ENCODE measurements at regions not wholly inside any gene's neighbourhood (a gene's known extent, or its start where the extent isn't known, plus 50 kb on each side); places are given as distances from the start of the nearest gene placed in this dataset.

- H3K9ac ChIP-seq (ENCODE audit: low read length), result no peak overlapping the region
- H3K4ac ChIP-seq (ENCODE audit: low read depth, low read length), result no peak overlapping the region
- H2BK120ac ChIP-seq (ENCODE audit: insufficient read depth, low read length, poor library complexity), result no peak overlapping the region
- no peaks in the 10 kb centered on the region for H3K36me3 ChIP-seq (ENCODE audit: control insufficient read depth in 1 of 2, insufficient read depth in 2 of 2, low read length in 2 of 2)
- H4K8ac ChIP-seq (ENCODE audit: low read depth, low read length), result no peak overlapping the region
- no peak overlapping the region for H3K4me2 ChIP-seq (ENCODE audit: low read length)
- no peak overlapping the region for H3K4me3 ChIP-seq (ENCODE audit: low read depth, low read length)
- no peak overlapping the region for H4K91ac ChIP-seq (ENCODE audit: low read depth, low read length)
- WGBS (ENCODE audit: extremely low coverage, insufficient coverage, insufficient read length), result no CpG with 5 or more reads among the region's 12 CpGs
- no peak overlapping the region for H3K23ac ChIP-seq (ENCODE audit: low read length)
- H2AFZ ChIP-seq (ENCODE audit: insufficient read depth, low read length, poor library complexity), result no peak overlapping the region
- no peak overlapping the region for H2AK5ac ChIP-seq (ENCODE audit: low read length)
- H4K12ac ChIP-seq (ENCODE audit: low read depth, low read length), result no peak overlapping the region
- DNase-seq, result no peak
- H3K4me1 ChIP-seq (ENCODE audit: control insufficient read depth in 1 of 2, insufficient read depth in 2 of 2, low read length in 2 of 2), result no peaks in the 10 kb centered on the region
- H3K14ac ChIP-seq (ENCODE audit: low read length), result no peak overlapping the region
- H3K79me2 ChIP-seq (ENCODE audit: control insufficient read depth, insufficient read depth, low read length, poor library complexity), result no peaks in the 10 kb centered on the region
- H2BK12ac ChIP-seq (ENCODE audit: low read length), result no peak overlapping the region
- H3K79me1 ChIP-seq (ENCODE audit: low read length), result no peaks in the 10 kb centered on the region
- no peak overlapping the region for H3K27ac ChIP-seq (ENCODE audit: low read depth, low read length)
- no peaks in the 10 kb centered on the region for H3K9me3 ChIP-seq (ENCODE audit: insufficient read depth, low read depth, low read length)
- no peak overlapping the region for H3K18ac ChIP-seq (ENCODE audit: low read length)
- H3K27me3 ChIP-seq (ENCODE audit: insufficient read depth, low read length), result no peaks in the 10 kb centered on the region
- H2BK5ac ChIP-seq (ENCODE audit: low read depth, low read length, poor library complexity), result no peak overlapping the region
Observed at GRCh38 chr20:16647875-16648597, 74.8 kb upstream of the KIF16B start.

- no CpG with 5 or more reads among the region's 2 CpGs for WGBS (ENCODE audit: extremely low coverage, insufficient coverage, insufficient read length)
- Histone ChIP-seq H3K4me2 (ENCODE audit: low read length) (no peak overlapping the region), H2AFZ (ENCODE audit: insufficient read depth, low read length, poor library complexity) (no peak overlapping the region), H3K4ac (ENCODE audit: low read depth, low read length) (no peak overlapping the region), H4K91ac (ENCODE audit: low read depth, low read length) (no peak overlapping the region), H4K12ac (ENCODE audit: low read depth, low read length) (no peak overlapping the region), H3K79me1 (ENCODE audit: low read length) (peaks cover 15% of the 10 kb centered on the region), H4K8ac (ENCODE audit: low read depth, low read length) (no peak overlapping the region), H3K14ac (ENCODE audit: low read length) (no peak overlapping the region), H3K9me3 (ENCODE audit: insufficient read depth, low read depth, low read length) (no peaks in the 10 kb centered on the region), H3K18ac (ENCODE audit: low read length) (no peak overlapping the region), H3K4me3 (ENCODE audit: low read depth, low read length) (no peak overlapping the region), H3K79me2 (ENCODE audit: control insufficient read depth, insufficient read depth, low read length, poor library complexity) (no peaks in the 10 kb centered on the region), H3K9ac (ENCODE audit: low read length) (no peak overlapping the region), H3K4me1 (ENCODE audit: control insufficient read depth in 1 of 2, insufficient read depth in 2 of 2, low read length in 2 of 2) (peaks cover 16% of the 10 kb centered on the region in 2 experiments), H3K23ac (ENCODE audit: low read length) (no peak overlapping the region), H3K27ac (ENCODE audit: low read depth, low read length) (no peak overlapping the region), H2BK12ac (ENCODE audit: low read length) (no peak overlapping the region), H2BK120ac (ENCODE audit: insufficient read depth, low read length, poor library complexity) (no peak overlapping the region), H2AK5ac (ENCODE audit: low read length) (no peak overlapping the region), H2BK5ac (ENCODE audit: low read depth, low read length, poor library complexity) (no peak overlapping the region), H3K27me3 (ENCODE audit: insufficient read depth, low read length) (no peaks in the 10 kb centered on the region), H3K36me3 (ENCODE audit: control insufficient read depth in 1 of 2, insufficient read depth in 2 of 2, low read length in 2 of 2) (no peaks in the 10 kb centered on the region)
- DNase-seq, result no peak
Observed at GRCh38 chr20:16641511-16642023, 68.3 kb upstream of the KIF16B start.

- Histone ChIP-seq H3K23ac (ENCODE audit: low read length) (no peak overlapping the region), H4K8ac (ENCODE audit: low read depth, low read length) (peak overlapping the region; percentile 63), H3K27ac (ENCODE audit: low read depth, low read length) (peak overlapping the region; percentile 95), H3K79me1 (ENCODE audit: low read length) (peaks cover 15% of the 10 kb centered on the region), H3K14ac (ENCODE audit: low read length) (peak overlapping the region; percentile 80), H3K18ac (ENCODE audit: low read length) (peak overlapping the region; percentile 60), H3K27me3 (ENCODE audit: insufficient read depth, low read length) (no peaks in the 10 kb centered on the region), H3K9me3 (ENCODE audit: insufficient read depth, low read depth, low read length) (no peaks in the 10 kb centered on the region), H3K4me3 (ENCODE audit: low read depth, low read length) (no peak overlapping the region), H2AFZ (ENCODE audit: insufficient read depth, low read length, poor library complexity) (no peak overlapping the region), H4K12ac (ENCODE audit: low read depth, low read length) (no peak overlapping the region), H3K36me3 (ENCODE audit: control insufficient read depth in 1 of 2, insufficient read depth in 2 of 2, low read length in 2 of 2) (no peaks in the 10 kb centered on the region), H2AK5ac (ENCODE audit: low read length) (peak overlapping the region; percentile 68), H3K9ac (ENCODE audit: low read length) (no peak overlapping the region), H4K91ac (ENCODE audit: low read depth, low read length) (peak overlapping the region; percentile 95), H2BK120ac (ENCODE audit: insufficient read depth, low read length, poor library complexity) (peak overlapping the region; percentile 93), H2BK12ac (ENCODE audit: low read length) (peak overlapping the region; percentile 97), H3K4me1 (ENCODE audit: control insufficient read depth in 1 of 2, insufficient read depth in 2 of 2, low read length in 2 of 2) (peaks cover 16% of the 10 kb centered on the region in 2 experiments), H3K79me2 (ENCODE audit: control insufficient read depth, insufficient read depth, low read length, poor library complexity) (no peaks in the 10 kb centered on the region), H3K4ac (ENCODE audit: low read depth, low read length) (peak overlapping the region; percentile 90), H3K4me2 (ENCODE audit: low read length) (no peak overlapping the region), H2BK5ac (ENCODE audit: low read depth, low read length, poor library complexity) (peak overlapping the region; percentile 98)
- DNase-seq, result peak; percentile 15 to 43
- WGBS (ENCODE audit: extremely low coverage, insufficient coverage, insufficient read length), result no CpG with 5 or more reads among the region's 11 CpGs
Observed at GRCh38 chr20:16639027-16639941, 66.0 kb upstream of the KIF16B start.

GRCh38 chr20:16637797-16638196 lies 64.5 kb upstream of the KIF16B start:
- DNase-seq, result no peak
- no peak overlapping the region for H3K4me3 ChIP-seq (ENCODE audit: low read depth, low read length)

More at GRCh38 chr20:16637797-16638196, 64.5 kb upstream of the KIF16B start:
- Histone ChIP-seq H3K79me1 (ENCODE audit: low read length) (peaks cover 15% of the 10 kb centered on the region), H3K18ac (ENCODE audit: low read length) (no peak overlapping the region), H3K4ac (ENCODE audit: low read depth, low read length) (no peak overlapping the region), H3K27me3 (ENCODE audit: insufficient read depth, low read length) (no peaks in the 10 kb centered on the region), H3K23ac (ENCODE audit: low read length) (no peak overlapping the region), H3K27ac (ENCODE audit: low read depth, low read length) (no peak overlapping the region), H2AFZ (ENCODE audit: insufficient read depth, low read length, poor library complexity) (no peak overlapping the region), H4K12ac (ENCODE audit: low read depth, low read length) (no peak overlapping the region), H3K14ac (ENCODE audit: low read length) (peak overlapping the region; percentile 12), H4K8ac (ENCODE audit: low read depth, low read length) (peak overlapping the region; percentile 4), H2AK5ac (ENCODE audit: low read length) (no peak overlapping the region), H3K9me3 (ENCODE audit: insufficient read depth, low read depth, low read length) (no peaks in the 10 kb centered on the region), H4K91ac (ENCODE audit: low read depth, low read length) (peak overlapping the region; percentile 28), H3K36me3 (ENCODE audit: control insufficient read depth in 1 of 2, insufficient read depth in 2 of 2, low read length in 2 of 2) (no peaks in the 10 kb centered on the region), H3K4me1 (ENCODE audit: control insufficient read depth in 1 of 2, insufficient read depth in 2 of 2, low read length in 2 of 2) (peaks cover 16% of the 10 kb centered on the region in 2 experiments), H2BK12ac (ENCODE audit: low read length) (peak overlapping the region; percentile 9), H3K9ac (ENCODE audit: low read length) (no peak overlapping the region), H3K4me2 (ENCODE audit: low read length) (no peak overlapping the region), H2BK5ac (ENCODE audit: low read depth, low read length, poor library complexity) (no peak overlapping the region), H3K79me2 (ENCODE audit: control insufficient read depth, insufficient read depth, low read length, poor library complexity) (no peaks in the 10 kb centered on the region), H2BK120ac (ENCODE audit: insufficient read depth, low read length, poor library complexity) (peak overlapping the region; percentile 9)
- WGBS (ENCODE audit: extremely low coverage, insufficient coverage, insufficient read length), result no CpG with 5 or more reads among the region's 10 CpGs

Data from trophoblast cell (in vitro differentiated cells and primary cell).